Spleen (tissue), 11 donors: ENCODE measurements at regions not wholly inside any gene's neighbourhood (a gene's known extent, or its start where the extent isn't known, plus 50 kb on each side); places are given as distances from the start of the nearest gene placed in this dataset.

Source experiments
- DNase-seq: peaks from one replicate; pipeline ENCODE4 v3.0.0-alpha.2; 2020
- H3K27ac ChIP-seq, 8 donors: fragments of 200-600 bp; sonication (generic) in 7 of 8; 1 replicate in 4 of 8; 2 replicates in 4 of 8; pipeline versions ENCODE4 v1.5.0 to v1.8.0; 2016 to 2021; ENCODE audit warnings: inconsistent platforms in 4 of 8, mild to moderate bottlenecking in 4 of 8, moderate library complexity in 1 of 8
- H3K27me3 ChIP-seq, 7 donors: fragments of 200-600 bp; sonication (generic) in 6 of 7; replicated peaks in 1 of 7; 1 replicate in 4 of 7; 2 replicates in 3 of 7; pipeline versions ENCODE4 v1.5.0 to v1.8.0; 2016 to 2021; ENCODE audit warnings: inconsistent platforms in 3 of 7, mild to moderate bottlenecking in 1 of 7
- H3K36me3 ChIP-seq, 6 donors: fragments of 200-600 bp; sonication (generic) in 5 of 6; 1 replicate in 4 of 6; 2 replicates in 2 of 6; pipeline versions ENCODE4 v1.5.0 to v1.8.0; 2016 to 2021; ENCODE audit warnings: inconsistent platforms in 2 of 6
- H3K4me1 ChIP-seq, 6 donors: fragments of 200-600 bp; sonication (generic) in 5 of 6; 1 replicate in 3 of 6; 2 replicates in 3 of 6; pipeline versions ENCODE4 v1.5.0 to v1.8.0; 2016 to 2021; ENCODE audit warnings: inconsistent platforms in 3 of 6
- H3K4me3 ChIP-seq, 8 donors: fragments of 200-600 bp; sonication (generic) in 7 of 8; 1 replicate in 4 of 8; 2 replicates in 4 of 8; pipeline versions ENCODE4 v1.5.0 to v1.8.0; 2016 to 2021; ENCODE audit warnings: inconsistent platforms in 4 of 8, mild to moderate bottlenecking in 4 of 8, moderate library complexity in 2 of 8
- H3K9me3 ChIP-seq, 8 donors: fragments of 200-600 bp; sonication (generic) in 7 of 8; 1 replicate in 4 of 8; 2 replicates in 4 of 8; pipeline versions ENCODE4 v1.5.0 to v1.8.0; 2016 to 2021; ENCODE audit warnings: inconsistent platforms in 4 of 8
- CTCF ChIP-seq, 11 experiments: fragments of 200-600 bp in 7 of 11; fragments of 450-650 bp in 4 of 11; sonication (generic) in 4 of 11; IDR thresholded peaks in 8 of 11; conservative IDR thresholded peaks in 3 of 11; 1 replicate in 7 of 11; 2 replicates in 4 of 11; pipeline versions ENCODE4 v1.4.0 to v1.8.0; 2016 to 2021; ENCODE audit warnings: antibody characterized with exemption in 11 of 11, inconsistent platforms in 4 of 11, mild to moderate bottlenecking in 1 of 11
- POLR2A ChIP-seq, 3 donors: fragments of 450-650 bp; IDR thresholded peaks; one replicate each; pipeline ENCODE4 v1.5.1; 2017; ENCODE audit warnings: antibody characterized with exemption in 3 of 3, mild to moderate bottlenecking in 1 of 3
- POLR2AphosphoS5 ChIP-seq, 3 donors: sonication (generic); formaldehyde crosslinking; IDR thresholded peaks; one replicate each; pipeline ENCODE4 v1.5.1; 2017; ENCODE audit warnings: antibody characterized with exemption in 3 of 3
- WGBS, 5 donors: extraction: QIAGEN DNeasy Blood & Tissue Kit in 3 of 5; methylation state at CpG; one replicate each; pipeline versions ENCODE4 v1.1.5 to v1.1.7; 2013 to 2018; 5-methylcytosine and 5-hydroxymethylcytosine counted together
- intact Hi-C: fragments of 100-400 bp; cut with DNase I; formaldehyde crosslinking; loops from one replicate; pipeline ENCODE4 v1.15.0; 2023; ENCODE audit warnings: low total_unique reads
- donor health status: healthy with polysubstance abuse.
- donor health status: DM: no; HTN: no; CAD: no; lungs with moderate emphysema.
- donor health status: DM: no; HTN: no; CAD: no.
- donor health status: Bipolar disorder and iron deficiency.
- donor health status: healthy.
- donor health status: DM: no; HTN: no; CAD: no.
- donor health status: DM: yes; HTN: yes; CAD: no.

GRCh38 chr4:27720010-27720766, 859.5 kb downstream of the STIM2 start:
- Histone ChIP-seq H3K27ac (no peak overlapping the region), H3K27me3 (no peaks in the 10 kb centered on the region), H3K9me3 (peaks cover 0 to 4% (median 0%) of the 10 kb centered on the region in 8 donors), H3K4me1 (no peaks in the 10 kb centered on the region), H3K4me3 (no peak overlapping the region), H3K36me3 (no peaks in the 10 kb centered on the region)
- intact Hi-C loops: no loop called here
- TF ChIP-seq CTCF (IDR thresholded peaks at IDR 0.05 in 8 of 11, conservative IDR thresholded peaks at IDR 0.05 in 3 of 11) (no peak), POLR2A (IDR thresholded peaks at IDR 0.05) (no peak), POLR2AphosphoS5 (IDR thresholded peaks at IDR 0.05) (no peak)
- 83 to 90% (median 86%) methylated on average over 4 of the region's 4 CpGs for WGBS, 5 donors
- DNase-seq: no peak

- no peak overlapping the region for H3K27ac ChIP-seq
- no peaks in the 10 kb centered on the region for H3K36me3 ChIP-seq
- H3K4me1 ChIP-seq: no peaks in the 10 kb centered on the region
- no peak for DNase-seq
- intact Hi-C loops: no loop called here
- H3K4me3 ChIP-seq: no peak overlapping the region
- 76 to 89% (median 83%) methylated on average over 8 of the region's 8 CpGs for WGBS, 5 donors
- H3K27me3 ChIP-seq: no peaks in the 10 kb centered on the region
- H3K9me3 ChIP-seq: peaks cover 0 to 4% (median 0%) of the 10 kb centered on the region in 8 donors
- TF ChIP-seq CTCF (IDR thresholded peaks at IDR 0.05 in 8 of 11, conservative IDR thresholded peaks at IDR 0.05 in 3 of 11) (no peak), POLR2AphosphoS5 (IDR thresholded peaks at IDR 0.05) (no peak)
These were observed 860.6 kb downstream of the STIM2 start for GRCh38 chr4:27721193-27721592.

GRCh38 chr4:27728892-27729291, 868.3 kb downstream of the STIM2 start:
- Histone ChIP-seq H3K4me3 (no peak overlapping the region), H3K9me3 (peaks cover 0 to 3% (median 0%) of the 10 kb centered on the region in 8 donors), H3K27me3 (no peaks in the 10 kb centered on the region), H3K36me3 (no peaks in the 10 kb centered on the region), H3K4me1 (no peaks in the 10 kb centered on the region), H3K27ac (no peak overlapping the region)
- 68 to 82% (median 75%) methylated on average over 3 of the region's 3 CpGs for whole genome bisulfite sequencing, 5 donors
- DNase-seq: no peak
- TF ChIP-seq CTCF (IDR thresholded peaks at IDR 0.05 in 8 of 11, conservative IDR thresholded peaks at IDR 0.05 in 3 of 11) (no peak), POLR2A (IDR thresholded peaks at IDR 0.05) (no peak), POLR2AphosphoS5 (IDR thresholded peaks at IDR 0.05) (no peak)
- intact Hi-C loops: no loop called here

GRCh38 chr4:27742816-27743215, 882.2 kb downstream of the STIM2 start:
- TF ChIP-seq POLR2A (IDR thresholded peaks at IDR 0.05) (no peak), POLR2AphosphoS5 (IDR thresholded peaks at IDR 0.05) (no peak), CTCF (IDR thresholded peaks at IDR 0.05 in 8 of 11, conservative IDR thresholded peaks at IDR 0.05 in 3 of 11) (no peak)
- intact Hi-C loops: no loop called here
- no peak overlapping the region for H3K27ac ChIP-seq
- no peaks in the 10 kb centered on the region for H3K4me1 ChIP-seq
- H3K27me3 ChIP-seq: no peaks in the 10 kb centered on the region
- peaks cover 0 to 13% (median 4%) of the 10 kb centered on the region in 8 donors for H3K9me3 ChIP-seq
- no peaks in the 10 kb centered on the region for H3K36me3 ChIP-seq
- H3K4me3 ChIP-seq: no peak overlapping the region
- DNase-seq: no peak
